Large intestine (tissue), 3 donors: ENCODE measurements at regions not wholly inside any gene's neighbourhood (a gene's known extent, or its start where the extent isn't known, plus 50 kb on each side); places are given as distances from the start of the nearest gene placed in this dataset.

Experiments
- DNase-seq, 2 donors: peaks; one replicate each; pipeline versions ENCODE4 v3.0.0 to v3.0.0-alpha.2; 2013
- H3K27ac ChIP-seq: one replicate; pipeline ENCODE4 v1.5.1; 2013; ENCODE audit warnings: low read length
- H3K27me3 ChIP-seq: 2 replicates; pipeline ENCODE4 v1.6.1; 2013; ENCODE audit warnings: low read length; ENCODE audit not compliant: control insufficient read depth, insufficient read depth
- H3K36me3 ChIP-seq: 2 replicates; pipeline ENCODE4 v1.6.1; 2013; ENCODE audit warnings: low read length; ENCODE audit not compliant: control insufficient read depth, insufficient read depth
- H3K4me1 ChIP-seq: one replicate; pipeline ENCODE4 v1.6.1; 2013; ENCODE audit warnings: low read length; ENCODE audit not compliant: control insufficient read depth, insufficient read depth
- H3K4me3 ChIP-seq: one replicate; pipeline ENCODE4 v1.5.1; 2013; ENCODE audit warnings: low read length
- H3K9me3 ChIP-seq: one replicate; pipeline ENCODE4 v1.6.1; 2013; ENCODE audit warnings: mild to moderate bottlenecking, low read depth, low read length, moderate library complexity; ENCODE audit not compliant: control insufficient read depth
- WGBS: methylation state at CpG from one replicate; pipeline ENCODE4 v1.1.5; 2013; ENCODE audit warnings: low lambda C conversion rate; ENCODE audit not compliant: insufficient coverage; 5-methylcytosine and 5-hydroxymethylcytosine counted together

GRCh38 chr17:63096426-63096825 is 130.4 kb downstream of the TANC2 start:
- Histone ChIP-seq H3K36me3 (peaks cover 3% of the 10 kb centered on the region), H3K4me1 (no peaks in the 10 kb centered on the region), H3K27ac (no peak overlapping the region), H3K27me3 (no peaks in the 10 kb centered on the region), H3K4me3 (no peak overlapping the region), H3K9me3 (no peaks in the 10 kb centered on the region)
- whole genome bisulfite sequencing: 67% methylated on average over 3 of the region's 5 CpGs
- DNase-seq: no peak

GRCh38 chr17:63099425-63099824 is 133.4 kb downstream of the TANC2 start:
- H3K9me3 ChIP-seq: no peaks in the 10 kb centered on the region
- H3K36me3 ChIP-seq: peaks cover 3% of the 10 kb centered on the region
- no peaks in the 10 kb centered on the region for H3K27me3 ChIP-seq
- H3K27ac ChIP-seq: no peak overlapping the region
- 86% methylated on average over 1 of the region's 1 CpG for WGBS
- DNase-seq: no peak
- no peak overlapping the region for H3K4me3 ChIP-seq
- H3K4me1 ChIP-seq: no peaks in the 10 kb centered on the region

- Histone ChIP-seq H3K27me3 (no peaks in the 10 kb centered on the region), H3K27ac (no peak overlapping the region), H3K4me1 (no peaks in the 10 kb centered on the region), H3K9me3 (no peaks in the 10 kb centered on the region), H3K36me3 (peaks cover 3% of the 10 kb centered on the region), H3K4me3 (no peak overlapping the region)
- DNase-seq: no peak
- WGBS: 100% methylated on average over 1 of the region's 4 CpGs
Measured at GRCh38 chr17:63102034-63102433, 136.0 kb downstream of the TANC2 start.

GRCh38 chr17:63106050-63106449 is 140.0 kb downstream of the TANC2 start:
- no peak overlapping the region for H3K27ac ChIP-seq
- no peak for DNase-seq
- H3K27me3 ChIP-seq: no peaks in the 10 kb centered on the region
- H3K9me3 ChIP-seq: no peaks in the 10 kb centered on the region
- H3K4me3 ChIP-seq: no peak overlapping the region
- no CpG with 5 or more reads among the region's 1 CpG for WGBS
- no peaks in the 10 kb centered on the region for H3K4me1 ChIP-seq
- H3K36me3 ChIP-seq: no peaks in the 10 kb centered on the region

GRCh38 chr17:63109661-63110060 is 143.6 kb downstream of the TANC2 start:
- H3K36me3 ChIP-seq: no peaks in the 10 kb centered on the region
- DNase-seq: no peak
- H3K27me3 ChIP-seq: no peaks in the 10 kb centered on the region
- H3K9me3 ChIP-seq: no peaks in the 10 kb centered on the region
- H3K4me1 ChIP-seq: no peaks in the 10 kb centered on the region
- no peak overlapping the region for H3K27ac ChIP-seq
- no peak overlapping the region for H3K4me3 ChIP-seq
- WGBS: 60% methylated on average over 1 of the region's 2 CpGs

- 40% methylated on average over 1 of the region's 4 CpGs for WGBS
- no peak overlapping the region for H3K27ac ChIP-seq
Measured at GRCh38 chr17:63113167-63113566, 147.1 kb downstream of the TANC2 start.

GRCh38 chr17:63116228-63116627 is 150.2 kb downstream of the TANC2 start:
- WGBS: 100% methylated on average over 1 of the region's 4 CpGs
- Histone ChIP-seq H3K4me3 (no peak overlapping the region), H3K27ac (no peak overlapping the region), H3K4me1 (no peaks in the 10 kb centered on the region), H3K27me3 (no peaks in the 10 kb centered on the region), H3K9me3 (no peaks in the 10 kb centered on the region), H3K36me3 (no peaks in the 10 kb centered on the region)
- DNase-seq: no peak

More at GRCh38 chr17:63113167-63113566, 147.1 kb downstream of the TANC2 start:
- Histone ChIP-seq H3K9me3 (no peaks in the 10 kb centered on the region), H3K36me3 (no peaks in the 10 kb centered on the region), H3K4me1 (no peaks in the 10 kb centered on the region), H3K4me3 (no peak overlapping the region), H3K27me3 (no peaks in the 10 kb centered on the region)
- no peak for DNase-seq

GRCh38 chr17:63116967-63117830 is 151.2 kb downstream of the TANC2 start:
- WGBS: 100% methylated on average over 1 of the region's 8 CpGs
- no peaks in the 10 kb centered on the region for H3K27me3 ChIP-seq
- no peaks in the 10 kb centered on the region for H3K36me3 ChIP-seq
- H3K9me3 ChIP-seq: no peaks in the 10 kb centered on the region
- no peaks in the 10 kb centered on the region for H3K4me1 ChIP-seq
- no peak overlapping the region for H3K4me3 ChIP-seq
- H3K27ac ChIP-seq: no peak overlapping the region
- DNase-seq: peak; percentile 5 to 39

- Histone ChIP-seq H3K27me3 (no peaks in the 10 kb centered on the region), H3K4me3 (no peak overlapping the region), H3K27ac (no peak overlapping the region), H3K36me3 (no peaks in the 10 kb centered on the region), H3K9me3 (no peaks in the 10 kb centered on the region), H3K4me1 (no peaks in the 10 kb centered on the region)
- no CpG with 5 or more reads among the region's 2 CpGs for WGBS
- no peak for DNase-seq
Measured at GRCh38 chr17:63120406-63120805, 154.4 kb downstream of the TANC2 start.

GRCh38 chr17:63124536-63124935 is 158.5 kb downstream of the TANC2 start:
- Histone ChIP-seq H3K27me3 (no peaks in the 10 kb centered on the region), H3K4me3 (no peak overlapping the region)
- no CpG with 5 or more reads among the region's 7 CpGs for WGBS

GRCh38 chr17:63124958-63125357 is 158.9 kb downstream of the TANC2 start:
- WGBS: 94% methylated on average over 3 of the region's 3 CpGs
- H3K9me3 ChIP-seq: no peaks in the 10 kb centered on the region
- no peak overlapping the region for H3K27ac ChIP-seq
- no peak overlapping the region for H3K4me3 ChIP-seq
- DNase-seq: no peak
- H3K36me3 ChIP-seq: no peaks in the 10 kb centered on the region
- no peaks in the 10 kb centered on the region for H3K4me1 ChIP-seq
- no peaks in the 10 kb centered on the region for H3K27me3 ChIP-seq

More at GRCh38 chr17:63124536-63124935, 158.5 kb downstream of the TANC2 start:
- H3K27ac ChIP-seq: no peak overlapping the region
- H3K4me1 ChIP-seq: no peaks in the 10 kb centered on the region
- no peaks in the 10 kb centered on the region for H3K36me3 ChIP-seq
- DNase-seq: no peak
- no peaks in the 10 kb centered on the region for H3K9me3 ChIP-seq
